Astrocyte of the spinal cord (primary cell): ENCODE measurements at regions not wholly inside any gene's neighbourhood (a gene's known extent, or its start where the extent isn't known, plus 50 kb on each side); places are given as distances from the start of the nearest gene placed in this dataset.

Experiments used
- DNase-seq: peaks from one replicate; pipeline ENCODE4 v3.0.0; 2011; ENCODE audit warnings: low read depth, low spot score
- H3K4me3 ChIP-seq: 2 replicates; pipeline ENCODE4 v1.5.1; 2011; ENCODE audit warnings: low read depth, mild to moderate bottlenecking, low read length, moderate library complexity
- CTCF ChIP-seq: IDR thresholded peaks from 2 replicates; pipeline ENCODE4 v1.5.1; 2012; ENCODE audit warnings: low read depth, mild to moderate bottlenecking, low read length, inconsistent platforms
- in situ Hi-C: cut with HindIII; loops from 2 replicates; pipeline ENCODE4 v1.10.0; 2017; ENCODE audit warnings: low sequenced_read_pairs

- in situ Hi-C loops: no loop called here
- no peak overlapping the region for H3K4me3 ChIP-seq
- no peak for DNase-seq
- TF ChIP-seq CTCF: no peak
Observed at GRCh38 chr12:125690841-125691240, 625.6 kb downstream of the AACS start.

GRCh38 chr12:125696054-125696453 is 630.8 kb downstream of the AACS start:
- in situ Hi-C loops: no loop called here
- H3K4me3 ChIP-seq: no peak overlapping the region
- no peak for DNase-seq
- TF ChIP-seq CTCF: no peak

GRCh38 chr12:125704803-125705202 is 639.6 kb downstream of the AACS start:
- no peak for DNase-seq
- in situ Hi-C loops: no loop called here
- no peak for TF ChIP-seq CTCF
- no peak overlapping the region for H3K4me3 ChIP-seq

- DNase-seq: no peak
- TF ChIP-seq CTCF: no peak
- H3K4me3 ChIP-seq: no peak overlapping the region
- in situ Hi-C loops: no loop called here
Observed at GRCh38 chr12:125720961-125721360, 655.7 kb downstream of the AACS start.

- H3K4me3 ChIP-seq: no peak overlapping the region
- in situ Hi-C loops: no loop called here
- DNase-seq: no peak
- no peak for TF ChIP-seq CTCF
Observed at GRCh38 chr12:125734137-125734536, 668.9 kb downstream of the AACS start.

- no peak for DNase-seq
- in situ Hi-C loops: no loop called here
- no peak for TF ChIP-seq CTCF
- H3K4me3 ChIP-seq: no peak overlapping the region
Observed at GRCh38 chr12:125738211-125738610, 673.0 kb downstream of the AACS start.

- DNase-seq: no peak
- no peak overlapping the region for H3K4me3 ChIP-seq
- TF ChIP-seq CTCF: no peak
- in situ Hi-C loops: no loop called here
Observed at GRCh38 chr12:125742413-125742812, 677.2 kb downstream of the AACS start.
